NCI-H1417 treated with DMSO at 0.1 percent for 48 hours (cell line): ENCODE measurements at regions not wholly inside any gene's neighbourhood (a gene's known extent, or its start where the extent isn't known, plus 50 kb on each side); places are given as distances from the start of the nearest gene placed in this dataset.

Experiments used
- DNase-seq: peaks from one replicate; lab custom pipeline; 2025; lab: John Stamatoyannopoulos, UW

GRCh38 chr10:107398115-107398514, 233.6 kb upstream of the SORCS1 start:
- no peak for DNase-seq

DNA sequence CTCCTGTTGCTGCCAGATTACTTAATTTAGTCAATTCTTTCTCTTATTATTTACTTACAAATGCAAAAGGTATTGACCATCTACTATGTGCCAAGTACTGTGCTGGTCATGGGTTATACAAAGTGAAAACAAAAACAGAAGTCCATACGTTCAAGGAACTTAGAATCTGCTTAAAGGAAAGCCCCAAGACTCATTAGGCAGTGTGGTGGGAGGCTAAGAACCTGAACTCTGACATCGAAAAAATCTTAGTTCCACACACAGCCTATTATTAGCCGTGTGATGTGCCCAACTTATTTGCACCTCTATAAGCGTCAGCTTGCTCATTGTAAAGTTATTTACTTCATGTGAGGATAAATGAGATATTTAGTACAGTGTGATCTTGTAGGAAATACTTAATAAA, 227.4 kb upstream of the SORCS1 start:
- DNase-seq: no peak

- DNase-seq: no peak
Measured at GRCh38 chr10:107390563-107390962, 226.1 kb upstream of the SORCS1 start.

DNA sequence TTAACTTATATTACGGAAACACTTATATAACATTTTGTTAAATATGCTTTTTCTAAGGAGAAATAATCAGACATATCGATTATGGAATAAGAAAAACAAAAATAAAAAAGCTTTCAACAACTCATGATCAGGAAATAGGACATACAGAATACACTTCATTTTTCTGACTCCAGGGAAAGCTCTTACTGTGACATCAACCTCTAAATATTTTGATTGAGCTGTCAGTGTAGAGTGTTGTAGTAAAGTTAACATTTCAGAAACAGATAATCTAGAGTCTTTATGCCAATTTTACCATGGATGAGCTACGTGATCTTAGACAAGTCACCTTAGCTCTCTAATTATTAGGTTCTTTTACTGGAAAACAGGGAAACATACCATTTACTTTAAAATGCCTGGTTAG, 218.9 kb upstream of the SORCS1 start:
- no peak for DNase-seq

- DNase-seq: no peak
Measured at GRCh38 chr10:107379601-107380000, 215.1 kb upstream of the SORCS1 start.

- no peak for DNase-seq
Measured at GRCh38 chr10:107371801-107372200, 207.3 kb upstream of the SORCS1 start.

DNA sequence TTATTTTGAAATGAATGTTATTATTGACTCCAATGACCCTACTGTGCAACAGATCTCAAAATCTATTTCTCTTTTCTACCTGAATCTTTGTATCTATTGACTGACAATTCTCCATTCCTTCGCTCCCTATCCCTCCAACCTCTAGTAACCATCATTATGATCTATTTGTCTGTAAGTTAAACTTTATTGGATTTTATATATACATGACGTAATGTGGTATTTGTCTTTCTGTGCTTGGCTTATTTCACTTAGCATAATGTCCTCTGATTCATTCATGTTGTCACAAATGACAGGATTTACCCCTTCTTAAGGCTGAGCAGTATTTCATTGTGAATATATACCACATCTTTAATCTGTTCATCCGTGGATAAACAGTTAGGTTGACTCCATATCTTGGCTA, 200.4 kb upstream of the SORCS1 start:
- no peak for DNase-seq

DNA sequence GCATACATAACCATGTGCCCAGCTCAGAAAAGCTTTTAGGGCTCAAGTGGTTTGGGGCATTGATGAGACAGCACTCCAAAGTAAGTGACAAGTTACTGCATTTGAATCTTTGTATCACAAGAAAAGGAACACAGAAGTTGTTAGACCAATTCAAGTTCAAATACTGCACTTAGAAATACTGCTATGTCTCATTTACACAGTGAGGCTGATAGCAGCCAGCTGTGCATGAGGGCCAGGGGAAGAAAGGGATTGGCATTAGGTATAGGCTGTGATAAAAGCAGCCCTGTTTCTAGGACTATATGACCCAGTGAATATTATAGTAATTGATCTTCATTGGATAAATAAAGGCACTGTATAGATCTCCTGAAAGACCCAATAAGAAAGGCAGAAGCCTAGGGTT, 197.8 kb upstream of the SORCS1 start:
- no peak for DNase-seq

- DNase-seq: no peak
Measured at GRCh38 chr10:107357033-107357432, 192.5 kb upstream of the SORCS1 start.

GRCh38 chr10:107356396-107356795, 191.9 kb upstream of the SORCS1 start:
- DNase-seq: no peak

DNA sequence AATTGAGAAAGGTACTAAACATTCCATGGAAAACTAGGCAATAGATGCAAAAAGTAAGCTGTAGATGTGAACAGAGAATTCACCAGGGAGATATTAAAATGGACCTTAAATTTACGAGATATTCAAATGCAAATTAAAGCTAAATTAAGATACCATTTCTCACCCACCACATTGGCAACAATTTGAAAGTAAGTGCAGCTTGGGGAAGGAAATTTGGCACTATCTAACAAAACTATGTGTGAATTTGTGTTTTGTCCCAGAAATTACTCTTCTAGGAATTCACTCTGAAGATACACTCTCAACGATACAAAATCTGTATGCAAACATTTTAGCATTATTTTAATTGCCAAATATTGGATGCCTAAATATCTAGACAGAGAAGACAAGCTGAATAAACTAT, 178.2 kb upstream of the SORCS1 start:
- no peak for DNase-seq

GRCh38 chr10:107341281-107341680, 176.8 kb upstream of the SORCS1 start:
- DNase-seq: no peak

GRCh38 chr10:107340326-107340725, 175.8 kb upstream of the SORCS1 start:
- DNase-seq: no peak

- DNase-seq: no peak
Measured at GRCh38 chr10:107336061-107336460, 171.6 kb upstream of the SORCS1 start.

DNA sequence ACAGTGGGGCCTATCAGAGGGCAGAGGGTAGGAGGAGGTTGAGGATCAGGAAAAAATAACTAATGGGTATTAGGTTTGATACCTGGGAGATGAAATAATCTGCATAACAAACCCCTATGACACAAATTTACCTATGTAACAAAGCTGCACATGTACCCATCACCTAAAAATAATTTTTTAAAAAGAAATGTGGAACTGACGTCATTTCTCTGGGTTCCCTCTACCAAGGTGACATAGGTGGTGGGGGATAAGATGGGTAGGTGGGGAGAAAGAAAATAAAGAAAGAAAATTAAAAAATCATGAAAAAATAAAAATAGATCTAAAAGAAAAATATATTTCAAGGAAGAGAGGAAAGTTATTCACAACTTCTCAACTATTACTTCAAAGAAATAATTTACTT, 153.1 kb upstream of the SORCS1 start:
- no peak for DNase-seq

DNA sequence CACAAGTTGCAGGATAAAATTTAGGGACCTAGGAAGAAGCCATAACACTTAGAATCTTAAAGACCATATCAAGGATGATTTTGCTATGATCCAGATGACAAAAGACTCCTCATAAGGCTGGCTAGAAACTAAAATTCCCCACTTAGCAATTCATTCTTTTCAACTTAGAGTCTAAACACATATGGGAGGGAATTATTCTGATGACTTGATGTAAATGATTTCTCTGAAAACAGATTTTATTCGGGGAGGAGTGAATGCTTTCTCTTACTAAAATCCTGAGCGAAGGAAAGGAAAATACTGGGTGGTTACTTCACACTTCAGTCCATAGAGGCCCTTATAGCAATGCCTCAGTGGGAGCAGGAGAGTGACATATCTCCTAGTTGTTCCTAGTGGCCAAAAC, 138.7 kb upstream of the SORCS1 start:
- DNase-seq: no peak

GRCh38 chr10:107299606-107300005, 135.1 kb upstream of the SORCS1 start:
- DNase-seq: no peak

- DNase-seq: no peak
Measured at GRCh38 chr10:107284187-107284586, 119.7 kb upstream of the SORCS1 start.

- no peak for DNase-seq
Measured at GRCh38 chr10:107280293-107280692, 115.8 kb upstream of the SORCS1 start.

- DNase-seq: no peak
Measured at GRCh38 chr10:107277591-107277990, 113.1 kb upstream of the SORCS1 start.

DNA sequence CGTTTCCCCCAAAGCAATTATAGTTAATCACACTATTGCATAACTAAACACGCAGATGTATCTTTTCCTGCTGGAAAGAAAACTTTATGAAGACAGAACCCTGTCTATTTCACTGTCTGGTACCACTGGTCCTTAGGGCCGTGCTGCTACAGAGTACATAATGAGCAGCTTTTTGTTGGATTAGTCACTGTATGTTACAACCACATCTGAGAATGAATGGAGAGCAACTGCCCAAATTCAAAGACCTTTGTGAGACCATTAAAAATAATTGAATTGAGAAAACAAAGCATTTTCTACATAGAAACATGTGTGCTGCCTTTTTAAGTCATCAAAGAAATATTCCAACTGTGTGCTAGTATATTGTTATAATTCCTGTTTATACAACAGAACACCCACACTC, 111.3 kb upstream of the SORCS1 start:
- DNase-seq: no peak

DNA sequence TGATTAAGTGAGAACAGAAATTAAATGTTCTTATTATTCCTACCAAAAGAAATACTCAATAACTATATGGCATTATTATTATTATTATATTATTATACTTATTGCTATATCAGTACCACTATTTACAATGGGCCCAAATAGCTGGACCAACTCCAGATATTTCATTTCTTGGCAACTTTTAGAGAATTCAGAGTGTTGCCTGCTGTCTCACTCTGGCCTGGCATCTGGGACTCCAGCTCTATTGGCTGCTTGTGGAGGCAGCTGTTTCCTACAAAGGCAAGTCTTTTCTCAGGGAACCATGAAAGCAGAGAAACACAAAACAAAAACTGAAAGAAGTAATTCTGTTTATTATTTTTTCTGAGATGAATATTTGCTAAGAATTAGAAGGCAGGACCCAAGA, 105.1 kb upstream of the SORCS1 start:
- DNase-seq: no peak

- no peak for DNase-seq
Measured at GRCh38 chr10:107264742-107265141, 100.2 kb upstream of the SORCS1 start.

DNA sequence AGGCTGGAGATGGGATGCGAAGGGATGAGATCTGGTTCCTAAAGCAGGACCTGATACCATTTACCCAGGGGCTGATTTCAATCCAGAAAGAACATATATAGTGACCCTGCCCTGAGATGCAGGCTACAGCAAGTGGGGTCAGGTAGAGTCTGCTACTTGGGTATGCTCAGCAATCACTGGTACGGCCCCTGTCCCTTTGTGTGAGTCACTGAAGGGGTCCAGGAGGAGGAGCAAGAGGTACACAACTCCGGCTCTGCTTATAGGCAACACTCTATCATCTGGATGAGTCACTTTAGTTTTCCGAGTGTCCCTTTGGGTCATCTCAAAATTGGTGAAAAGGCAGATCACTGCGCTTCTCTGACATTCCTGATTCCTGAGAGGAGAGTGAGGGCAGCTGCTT, 79.6 kb upstream of the SORCS1 start:
- DNase-seq: no peak

- no peak for DNase-seq
Measured at GRCh38 chr10:107238275-107238674, 73.8 kb upstream of the SORCS1 start.
